ENCODE measurements at regions not wholly inside any gene's neighbourhood (a gene's known extent, or its start where the extent isn't known, plus 50 kb on each side); places are given as distances from the start of the nearest gene placed in this dataset.

GRCh38 chr1:192862271-192862670, 53.4 kb downstream of the RGS2 start:
- TF ChIP-seq ZNF274 (IDR thresholded peaks at IDR 0.05; ENCODE audit: low read depth, low read length) (no peak), SUZ12 (IDR thresholded peaks at IDR 0.05; ENCODE audit: extremely low read depth, insufficient read depth, insufficient read length) (no peak)
